Liver (tissue), 8 donors: ENCODE measurements at regions not wholly inside any gene's neighbourhood (a gene's known extent, or its start where the extent isn't known, plus 50 kb on each side); places are given as distances from the start of the nearest gene placed in this dataset.

Source experiments
- DNase-seq: peaks from one replicate; pipeline ENCODE4 v3.0.0-alpha.2; 2017; ENCODE audit warnings: low spot score
- H3K27ac ChIP-seq, 2 donors: one replicate each; pipeline ENCODE4 v1.7.0; 2013; ENCODE audit warnings: inconsistent platforms in 2 of 2, low read length in 2 of 2, control low read depth in 1 of 2, low read depth in 1 of 2, mild to moderate bottlenecking in 1 of 2
- H3K27me3 ChIP-seq, 4 donors: one replicate each; pipeline versions ENCODE4 v1.6.1 to v1.7.0; 2013; ENCODE audit warnings: low read length in 3 of 4, inconsistent platforms in 1 of 4, mild to moderate bottlenecking in 1 of 4, moderate library complexity in 1 of 4; ENCODE audit not compliant: control insufficient read depth in 4 of 4, insufficient read depth in 4 of 4
- H3K36me3 ChIP-seq, 4 donors: one replicate each; pipeline versions ENCODE4 v1.6.1 to v1.7.0; 2013; ENCODE audit warnings: low read length in 3 of 4, mild to moderate bottlenecking in 3 of 4, low read depth in 1 of 4, moderate library complexity in 1 of 4; ENCODE audit not compliant: control insufficient read depth in 4 of 4, insufficient read depth in 3 of 4
- H3K4me1 ChIP-seq, 4 donors: one replicate each; pipeline versions ENCODE4 v1.6.1 to v1.7.0; 2013; ENCODE audit warnings: low read length in 3 of 4, mild to moderate bottlenecking in 3 of 4, moderate library complexity in 1 of 4; ENCODE audit not compliant: control insufficient read depth in 4 of 4, insufficient read depth in 4 of 4
- H3K4me3 ChIP-seq, 3 donors: one replicate each; pipeline versions ENCODE4 v1.6.1 to v1.7.0; 2013; ENCODE audit warnings: low read length in 3 of 3, control low read depth in 1 of 3, low read depth in 1 of 3, mild to moderate bottlenecking in 1 of 3
- H3K9ac ChIP-seq, 2 donors: one replicate each; pipeline ENCODE4 v1.7.0; 2013; ENCODE audit warnings: low read length in 2 of 2, mild to moderate bottlenecking in 2 of 2, moderate library complexity in 2 of 2, control low read depth in 1 of 2, low read depth in 1 of 2
- H3K9me3 ChIP-seq, 4 donors: one replicate each; pipeline versions ENCODE4 v1.6.1 to v1.7.0; 2013; ENCODE audit warnings: low read length in 3 of 4; ENCODE audit not compliant: control insufficient read depth in 4 of 4
- EGR1 ChIP-seq, 2 donors: IDR thresholded peaks; 2 replicates each; pipeline ENCODE4 v1.6.1; 2016 to 2018; ENCODE audit warnings: antibody characterized with exemption in 2 of 2, low read depth in 2 of 2
- FOXA2 ChIP-seq: IDR thresholded peaks from 2 replicates; pipeline ENCODE4 v1.6.1; 2016; ENCODE audit warnings: antibody characterized with exemption
- GABPA ChIP-seq, 2 donors: IDR thresholded peaks in 1 of 2; conservative IDR thresholded peaks in 1 of 2; 2 replicates each; pipeline ENCODE4 v1.6.1; 2016; ENCODE audit warnings: antibody characterized with exemption in 2 of 2, mild to moderate bottlenecking in 1 of 2, moderate library complexity in 1 of 2
- HNF4A ChIP-seq, 2 donors: conservative IDR thresholded peaks; 2 replicates each; pipeline ENCODE4 v1.6.1; 2016; ENCODE audit warnings: antibody characterized with exemption in 2 of 2, mild to moderate bottlenecking in 2 of 2
- HNF4G ChIP-seq: IDR thresholded peaks from 2 replicates; pipeline ENCODE4 v1.6.1; 2016; ENCODE audit warnings: antibody characterized with exemption
- NR2F2 ChIP-seq: IDR thresholded peaks from 2 replicates; pipeline ENCODE4 v1.6.1; 2016; ENCODE audit warnings: antibody characterized with exemption
- RAD21 ChIP-seq, 2 donors: IDR thresholded peaks; 2 replicates each; pipeline ENCODE4 v1.6.1; 2016; ENCODE audit warnings: antibody characterized with exemption in 2 of 2, mild to moderate bottlenecking in 2 of 2
- RXRA ChIP-seq, 2 donors: IDR thresholded peaks; 2 replicates each; pipeline ENCODE4 v1.6.1; 2017 to 2018; ENCODE audit warnings: antibody characterized with exemption in 2 of 2, mild to moderate bottlenecking in 1 of 2
- SP1 ChIP-seq: IDR thresholded peaks from 2 replicates; pipeline ENCODE4 v1.6.1; 2018; ENCODE audit warnings: antibody characterized with exemption, mild to moderate bottlenecking
- TAF1 ChIP-seq: conservative IDR thresholded peaks from 2 replicates; pipeline ENCODE4 v1.6.1; 2016; ENCODE audit warnings: antibody characterized with exemption, mild to moderate bottlenecking
- WGBS: extraction: QIAGEN DNeasy Blood & Tissue Kit; methylation state at CpG from one replicate; pipeline ENCODE4 v1.1.7; 2013; 5-methylcytosine and 5-hydroxymethylcytosine counted together
- TF ChIP-seq, protein P1 (sequence below): IDR thresholded peaks from 2 replicates; pipeline ENCODE4 v1.6.1; 2016; ENCODE audit warnings: antibody characterized with exemption
- TF ChIP-seq, protein P2 (sequence below): IDR thresholded peaks from 2 replicates; pipeline ENCODE4 v1.6.1; 2016; ENCODE audit warnings: antibody characterized with exemption, mild to moderate bottlenecking
- TF ChIP-seq, protein P3 (sequence below): fragments of 150-350 bp; IDR thresholded peaks from 2 replicates; pipeline ENCODE4 v1.5.1; 2017; ENCODE audit warnings: improper control_type of control experiment, low read depth, low read length; ENCODE audit not compliant: missing input control
- donor health status: healthy.
- donor health status: healthy.
- donor health status: healthy.
- donor health status: healthy.
- donor health status: healthy.

DNA sequence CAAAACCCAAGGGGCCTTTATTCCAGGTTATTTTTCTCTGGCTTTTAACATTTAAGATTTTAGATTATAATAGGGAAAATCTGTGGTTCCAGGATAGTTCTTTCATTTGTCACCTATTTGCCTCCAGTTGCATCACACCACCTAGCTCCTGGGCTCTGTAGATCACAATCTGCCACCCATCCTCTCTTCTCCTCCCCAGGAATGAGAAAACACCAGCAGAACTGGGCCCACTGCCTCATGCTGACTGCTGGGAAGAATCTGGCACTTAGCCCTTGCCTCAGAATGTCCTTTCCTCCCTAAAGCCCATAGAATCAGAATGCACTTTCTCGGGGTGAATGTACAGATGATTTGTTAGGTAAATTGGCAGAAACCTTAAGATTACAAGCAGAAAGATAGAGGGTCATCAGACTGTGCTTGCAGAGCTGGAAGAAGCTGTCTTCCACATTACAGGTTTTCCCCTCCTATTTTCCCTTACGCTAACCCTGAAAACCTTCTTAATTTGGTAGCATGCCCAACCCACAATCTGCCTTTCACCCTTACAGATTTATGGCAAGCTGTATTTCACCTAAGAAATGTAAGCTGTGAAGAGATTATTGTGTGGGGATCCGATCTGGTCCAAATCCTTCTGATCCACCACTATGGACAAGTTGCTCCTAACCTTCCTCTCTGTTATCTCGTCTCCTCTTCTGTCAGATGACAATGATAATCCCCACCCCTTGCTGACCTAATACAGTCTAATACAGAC lies 72.6 kb downstream of the LRRC30 start:
- TF ChIP-seq, protein P1, sequence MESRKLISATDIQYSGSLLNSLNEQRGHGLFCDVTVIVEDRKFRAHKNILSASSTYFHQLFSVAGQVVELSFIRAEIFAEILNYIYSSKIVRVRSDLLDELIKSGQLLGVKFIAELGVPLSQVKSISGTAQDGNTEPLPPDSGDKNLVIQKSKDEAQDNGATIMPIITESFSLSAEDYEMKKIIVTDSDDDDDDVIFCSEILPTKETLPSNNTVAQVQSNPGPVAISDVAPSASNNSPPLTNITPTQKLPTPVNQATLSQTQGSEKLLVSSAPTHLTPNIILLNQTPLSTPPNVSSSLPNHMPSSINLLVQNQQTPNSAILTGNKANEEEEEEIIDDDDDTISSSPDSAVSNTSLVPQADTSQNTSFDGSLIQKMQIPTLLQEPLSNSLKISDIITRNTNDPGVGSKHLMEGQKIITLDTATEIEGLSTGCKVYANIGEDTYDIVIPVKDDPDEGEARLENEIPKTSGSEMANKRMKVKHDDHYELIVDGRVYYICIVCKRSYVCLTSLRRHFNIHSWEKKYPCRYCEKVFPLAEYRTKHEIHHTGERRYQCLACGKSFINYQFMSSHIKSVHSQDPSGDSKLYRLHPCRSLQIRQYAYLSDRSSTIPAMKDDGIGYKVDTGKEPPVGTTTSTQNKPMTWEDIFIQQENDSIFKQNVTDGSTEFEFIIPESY: no peak
- no peak for TF ChIP-seq EGR1 (IDR thresholded peaks at IDR 0.05; ENCODE audit: low read depth in 2 of 2)
- no peak for TF ChIP-seq NR2F2
- TF ChIP-seq GABPA (IDR thresholded peaks at IDR 0.05 in 1 of 2, conservative IDR thresholded peaks at IDR 0.05 in 1 of 2): no peak
- no peak for TF ChIP-seq RXRA (IDR thresholded peaks at IDR 0.05)
- no peak for TF ChIP-seq HNF4A (conservative IDR thresholded peaks at IDR 0.05)
- no peak for TF ChIP-seq FOXA2
- Histone ChIP-seq H3K9me3 (peaks cover 0 to 9% (median 3%) of the 10 kb centered on the region in 4 donors), H3K9ac (no peak overlapping the region), H3K27ac (no peak overlapping the region), H3K4me3 (no peak overlapping the region), H3K4me1 (no peaks in the 10 kb centered on the region), H3K36me3 (no peaks in the 10 kb centered on the region), H3K27me3 (no peaks in the 10 kb centered on the region)
- no peak for DNase-seq
- WGBS: 72% methylated on average over 4 of the region's 4 CpGs

DNA sequence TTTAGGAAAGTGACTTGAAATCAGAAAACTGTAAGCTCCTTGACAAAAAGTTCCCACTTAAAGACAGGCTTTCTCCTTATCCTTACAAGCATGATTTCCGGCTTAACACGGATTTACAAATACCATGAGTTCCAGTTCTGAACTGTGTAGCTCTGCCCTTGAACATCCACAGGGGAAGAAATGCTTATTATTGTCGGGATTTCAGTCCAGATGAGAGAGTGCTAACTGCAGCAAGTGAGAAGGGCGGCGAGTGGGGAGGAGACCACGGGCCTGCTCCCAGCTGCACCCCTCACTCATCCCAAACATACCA lies 73.1 kb downstream of the LRRC30 start:
- Histone ChIP-seq H3K9me3 (peaks cover 0 to 9% (median 3%) of the 10 kb centered on the region in 4 donors), H3K27me3 (no peaks in the 10 kb centered on the region), H3K4me1 (no peaks in the 10 kb centered on the region), H3K4me3 (no peak overlapping the region), H3K9ac (no peak overlapping the region), H3K36me3 (no peaks in the 10 kb centered on the region), H3K27ac (no peak overlapping the region)
- DNase-seq: no peak
- 85% methylated on average over 6 of the region's 6 CpGs for WGBS
- no peak for TF ChIP-seq FOXA2

DNA sequence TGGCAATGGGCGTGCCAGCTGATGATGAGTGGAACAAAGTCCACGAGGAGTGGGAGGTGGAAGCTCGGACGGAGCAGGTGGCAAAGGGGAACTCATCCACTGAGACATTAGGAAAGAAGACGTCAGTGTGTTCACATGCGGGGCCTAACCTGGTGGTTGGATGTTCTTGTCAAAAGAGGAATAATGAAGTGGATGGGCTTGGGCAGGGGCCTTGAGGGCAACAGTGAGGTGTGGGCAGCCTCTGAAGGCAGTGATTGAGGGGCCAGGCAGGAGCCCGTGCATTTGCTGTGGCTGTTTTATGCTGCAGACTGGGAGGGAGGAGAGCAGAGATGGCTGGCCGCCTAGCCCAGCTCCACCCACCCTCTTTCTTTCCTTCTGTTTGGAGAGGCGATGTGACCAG lies 74.5 kb downstream of the LRRC30 start:
- no peak overlapping the region for H3K27ac ChIP-seq
- 79% methylated on average over 9 of the region's 9 CpGs for WGBS
- H3K9me3 ChIP-seq: peaks cover 0 to 3% (median 0%) of the 10 kb centered on the region in 4 donors
- TF ChIP-seq EGR1 (IDR thresholded peaks at IDR 0.05; ENCODE audit: low read depth in 2 of 2) (no peak), HNF4G (no peak)
- DNase-seq: no peak
- H3K4me1 ChIP-seq: no peaks in the 10 kb centered on the region
- no peaks in the 10 kb centered on the region for H3K36me3 ChIP-seq
- no peak overlapping the region for H3K4me3 ChIP-seq
- H3K27me3 ChIP-seq: no peaks in the 10 kb centered on the region
- no peak overlapping the region for H3K9ac ChIP-seq

DNA sequence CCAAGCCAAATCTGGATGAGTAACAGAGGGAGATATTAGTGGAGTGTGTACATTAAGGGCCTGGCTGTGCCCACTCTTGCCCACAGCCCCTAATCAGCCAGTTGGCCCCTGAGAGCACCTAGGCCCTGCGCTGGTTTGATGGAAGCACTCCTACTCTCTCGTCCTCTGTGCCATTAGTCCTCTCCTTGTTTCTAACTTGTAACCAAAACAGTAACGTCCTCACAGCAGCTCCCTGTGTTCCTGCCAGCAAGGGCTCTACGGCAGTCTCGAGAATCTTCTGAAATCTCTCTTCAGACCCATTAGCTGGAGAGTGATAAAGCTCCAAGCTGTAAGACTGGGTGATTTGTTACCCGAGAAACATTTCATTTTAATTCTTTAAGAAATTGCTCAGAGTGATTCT lies 76.1 kb downstream of the LRRC30 start:
- H3K4me1 ChIP-seq: no peaks in the 10 kb centered on the region
- no peak overlapping the region for H3K4me3 ChIP-seq
- H3K9me3 ChIP-seq: peaks cover 0 to 3% (median 0%) of the 10 kb centered on the region in 4 donors
- no peak overlapping the region for H3K9ac ChIP-seq
- H3K27ac ChIP-seq: no peak overlapping the region
- H3K36me3 ChIP-seq: no peaks in the 10 kb centered on the region
- DNase-seq: no peak
- H3K27me3 ChIP-seq: no peaks in the 10 kb centered on the region
- WGBS: 85% methylated on average over 6 of the region's 6 CpGs
- TF ChIP-seq RXRA (IDR thresholded peaks at IDR 0.05) (no peak), HNF4A (conservative IDR thresholded peaks at IDR 0.05) (no peak), TAF1 (no peak), RAD21 (IDR thresholded peaks at IDR 0.05) (no peak), FOXA2 (no peak), NR2F2 (no peak), SP1 (no peak)
- TF ChIP-seq, protein P1: no peak
- TF ChIP-seq, protein P2, sequence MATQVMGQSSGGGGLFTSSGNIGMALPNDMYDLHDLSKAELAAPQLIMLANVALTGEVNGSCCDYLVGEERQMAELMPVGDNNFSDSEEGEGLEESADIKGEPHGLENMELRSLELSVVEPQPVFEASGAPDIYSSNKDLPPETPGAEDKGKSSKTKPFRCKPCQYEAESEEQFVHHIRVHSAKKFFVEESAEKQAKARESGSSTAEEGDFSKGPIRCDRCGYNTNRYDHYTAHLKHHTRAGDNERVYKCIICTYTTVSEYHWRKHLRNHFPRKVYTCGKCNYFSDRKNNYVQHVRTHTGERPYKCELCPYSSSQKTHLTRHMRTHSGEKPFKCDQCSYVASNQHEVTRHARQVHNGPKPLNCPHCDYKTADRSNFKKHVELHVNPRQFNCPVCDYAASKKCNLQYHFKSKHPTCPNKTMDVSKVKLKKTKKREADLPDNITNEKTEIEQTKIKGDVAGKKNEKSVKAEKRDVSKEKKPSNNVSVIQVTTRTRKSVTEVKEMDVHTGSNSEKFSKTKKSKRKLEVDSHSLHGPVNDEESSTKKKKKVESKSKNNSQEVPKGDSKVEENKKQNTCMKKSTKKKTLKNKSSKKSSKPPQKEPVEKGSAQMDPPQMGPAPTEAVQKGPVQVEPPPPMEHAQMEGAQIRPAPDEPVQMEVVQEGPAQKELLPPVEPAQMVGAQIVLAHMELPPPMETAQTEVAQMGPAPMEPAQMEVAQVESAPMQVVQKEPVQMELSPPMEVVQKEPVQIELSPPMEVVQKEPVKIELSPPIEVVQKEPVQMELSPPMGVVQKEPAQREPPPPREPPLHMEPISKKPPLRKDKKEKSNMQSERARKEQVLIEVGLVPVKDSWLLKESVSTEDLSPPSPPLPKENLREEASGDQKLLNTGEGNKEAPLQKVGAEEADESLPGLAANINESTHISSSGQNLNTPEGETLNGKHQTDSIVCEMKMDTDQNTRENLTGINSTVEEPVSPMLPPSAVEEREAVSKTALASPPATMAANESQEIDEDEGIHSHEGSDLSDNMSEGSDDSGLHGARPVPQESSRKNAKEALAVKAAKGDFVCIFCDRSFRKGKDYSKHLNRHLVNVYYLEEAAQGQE: no peak
- TF ChIP-seq, protein P3, sequence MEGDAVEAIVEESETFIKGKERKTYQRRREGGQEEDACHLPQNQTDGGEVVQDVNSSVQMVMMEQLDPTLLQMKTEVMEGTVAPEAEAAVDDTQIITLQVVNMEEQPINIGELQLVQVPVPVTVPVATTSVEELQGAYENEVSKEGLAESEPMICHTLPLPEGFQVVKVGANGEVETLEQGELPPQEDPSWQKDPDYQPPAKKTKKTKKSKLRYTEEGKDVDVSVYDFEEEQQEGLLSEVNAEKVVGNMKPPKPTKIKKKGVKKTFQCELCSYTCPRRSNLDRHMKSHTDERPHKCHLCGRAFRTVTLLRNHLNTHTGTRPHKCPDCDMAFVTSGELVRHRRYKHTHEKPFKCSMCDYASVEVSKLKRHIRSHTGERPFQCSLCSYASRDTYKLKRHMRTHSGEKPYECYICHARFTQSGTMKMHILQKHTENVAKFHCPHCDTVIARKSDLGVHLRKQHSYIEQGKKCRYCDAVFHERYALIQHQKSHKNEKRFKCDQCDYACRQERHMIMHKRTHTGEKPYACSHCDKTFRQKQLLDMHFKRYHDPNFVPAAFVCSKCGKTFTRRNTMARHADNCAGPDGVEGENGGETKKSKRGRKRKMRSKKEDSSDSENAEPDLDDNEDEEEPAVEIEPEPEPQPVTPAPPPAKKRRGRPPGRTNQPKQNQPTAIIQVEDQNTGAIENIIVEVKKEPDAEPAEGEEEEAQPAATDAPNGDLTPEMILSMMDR: no peak
